A673 (cell line): ENCODE measurements at regions not wholly inside any gene's neighbourhood (a gene's known extent, or its start where the extent isn't known, plus 50 kb on each side); places are given as distances from the start of the nearest gene placed in this dataset.

Source experiments
- BruUV-seq: library from RNA; stranded (reverse); fragments of 400-500 nt; replicated peaks from 2 replicates; lab custom pipeline; 2021; lab: Mats Ljungman, UMichigan
- CTCF ChIA-PET: fragments of 300-600 bp; sonication (Branson Sonifier 250); formaldehyde crosslinking; loops from one replicate; lab custom pipeline; 2022; ENCODE audit warnings: antibody characterized with exemption; lab: Charles Lee
- POLR2A ChIA-PET: fragments of 300-600 bp; sonication (Branson Sonifier 250); formaldehyde crosslinking; loops from one replicate; lab custom pipeline; 2022; ENCODE audit warnings: antibody characterized with exemption; ENCODE audit not compliant: low non-redundant PET; lab: Charles Lee
- DNase-seq: peaks from one replicate; pipeline ENCODE4 v3.0.0-alpha.2; 2015; ENCODE audit warnings: low spot score
- H3K27ac ChIP-seq: fragments of 200-600 bp; sonication (generic); 2 replicates; pipeline ENCODE4 v1.5.1; 2016; ENCODE audit warnings: mixed run types, low read depth, mild to moderate bottlenecking, mixed read lengths, antibody characterized with exemption, low read length; ENCODE audit not compliant: poor library complexity, severe bottlenecking
- H3K27me3 ChIP-seq: fragments of 200-600 bp; sonication (generic); replicated peaks from 2 replicates; pipeline ENCODE4 v1.6.1; 2017; ENCODE audit warnings: mixed run types, low read depth, mild to moderate bottlenecking, mixed read lengths, antibody characterized with exemption, low read length; ENCODE audit not compliant: insufficient read depth, poor library complexity
- H3K36me3 ChIP-seq: fragments of 200-600 bp; sonication (generic); 2 replicates; pipeline ENCODE4 v1.6.1; 2016; ENCODE audit warnings: mixed run types, mild to moderate bottlenecking, mixed read lengths, antibody characterized with exemption, low read length; ENCODE audit not compliant: insufficient read depth, poor library complexity, severe bottlenecking
- H3K4me1 ChIP-seq: fragments of 200-600 bp; sonication (generic); 2 replicates; pipeline ENCODE4 v1.6.1; 2017; ENCODE audit warnings: mixed run types, mild to moderate bottlenecking, mixed read lengths, antibody characterized with exemption, low read length; ENCODE audit not compliant: insufficient read depth, poor library complexity, severe bottlenecking
- H3K4me3 ChIP-seq: fragments of 200-600 bp; sonication (generic); 2 replicates; pipeline ENCODE4 v1.5.1; 2016; ENCODE audit warnings: low read depth, mixed run types, mild to moderate bottlenecking, mixed read lengths, low read length; ENCODE audit not compliant: poor library complexity, severe bottlenecking
- H3K9me3 ChIP-seq: fragments of 200-600 bp; sonication (generic); 2 replicates; pipeline ENCODE4 v1.6.1; 2016; ENCODE audit warnings: mixed run types, low read depth, mild to moderate bottlenecking, mixed read lengths, antibody characterized with exemption, low read length; ENCODE audit not compliant: poor library complexity, severe bottlenecking
- EZH2 ChIP-seq: fragments of 200-600 bp; sonication (generic); IDR thresholded peaks from 2 replicates; pipeline ENCODE4 v1.6.1; 2017; ENCODE audit warnings: borderline replicate concordance, low read depth, mild to moderate bottlenecking, mixed read lengths, antibody characterized with exemption, low read length; ENCODE audit not compliant: poor library complexity, severe bottlenecking
- intact Hi-C: fragments of 100-400 bp; cut with micrococcal nuclease; formaldehyde crosslinking; loops from one replicate; pipeline ENCODE4 v1.10.0; 2022; ENCODE audit not compliant: unreplicated experiment
- TF ChIP-seq, protein P1 (sequence below): fragments of 300-800, 200-600 bp; sonication (generic); conservative IDR thresholded peaks from 2 replicates; pipeline ENCODE4 v1.5.1; 2017; ENCODE audit warnings: low read depth, mild to moderate bottlenecking, antibody characterized with exemption, low read length, moderate library complexity, mixed read lengths

DNA sequence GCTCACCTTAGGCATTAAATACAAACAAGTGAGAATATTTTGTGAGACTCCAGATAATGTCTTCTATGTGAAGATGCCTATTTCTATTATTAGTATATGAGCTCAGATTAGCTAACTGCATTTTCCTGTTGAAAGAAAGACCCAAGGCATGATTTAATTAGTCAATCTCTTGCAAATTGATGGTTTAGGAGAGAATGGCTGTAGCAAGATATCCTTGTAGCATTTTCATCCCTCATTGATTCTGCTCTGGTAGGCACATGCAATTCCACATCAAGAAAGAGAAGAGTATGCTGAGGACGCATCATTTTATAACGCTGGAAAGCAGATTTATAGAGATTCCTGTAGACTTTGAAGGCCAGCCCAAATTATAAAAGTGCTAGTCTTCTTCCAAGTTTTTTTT lies 332.0 kb downstream of the SOX11 start:
- TF ChIP-seq, protein P1, sequence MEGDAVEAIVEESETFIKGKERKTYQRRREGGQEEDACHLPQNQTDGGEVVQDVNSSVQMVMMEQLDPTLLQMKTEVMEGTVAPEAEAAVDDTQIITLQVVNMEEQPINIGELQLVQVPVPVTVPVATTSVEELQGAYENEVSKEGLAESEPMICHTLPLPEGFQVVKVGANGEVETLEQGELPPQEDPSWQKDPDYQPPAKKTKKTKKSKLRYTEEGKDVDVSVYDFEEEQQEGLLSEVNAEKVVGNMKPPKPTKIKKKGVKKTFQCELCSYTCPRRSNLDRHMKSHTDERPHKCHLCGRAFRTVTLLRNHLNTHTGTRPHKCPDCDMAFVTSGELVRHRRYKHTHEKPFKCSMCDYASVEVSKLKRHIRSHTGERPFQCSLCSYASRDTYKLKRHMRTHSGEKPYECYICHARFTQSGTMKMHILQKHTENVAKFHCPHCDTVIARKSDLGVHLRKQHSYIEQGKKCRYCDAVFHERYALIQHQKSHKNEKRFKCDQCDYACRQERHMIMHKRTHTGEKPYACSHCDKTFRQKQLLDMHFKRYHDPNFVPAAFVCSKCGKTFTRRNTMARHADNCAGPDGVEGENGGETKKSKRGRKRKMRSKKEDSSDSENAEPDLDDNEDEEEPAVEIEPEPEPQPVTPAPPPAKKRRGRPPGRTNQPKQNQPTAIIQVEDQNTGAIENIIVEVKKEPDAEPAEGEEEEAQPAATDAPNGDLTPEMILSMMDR: no peak
- TF ChIP-seq EZH2: no peak
- H3K27ac ChIP-seq: no peak overlapping the region
- H3K36me3 ChIP-seq: no peaks in the 10 kb centered on the region
- BruUV-seq: no TSS peak
- no peaks in the 10 kb centered on the region for H3K27me3 ChIP-seq
- no peak for DNase-seq
- no peak overlapping the region for H3K4me3 ChIP-seq
- intact Hi-C loops: no loop called here
- H3K9me3 ChIP-seq: no peaks in the 10 kb centered on the region
- CTCF ChIA-PET: interaction anchor here (0.6 kb wide), 1 partner anchor 232 kb away, joined by 3 read pairs; no protein-coding TSS in a partner anchor
- POLR2A ChIA-PET: no interaction called here
- no peaks in the 10 kb centered on the region for H3K4me1 ChIP-seq

DNA sequence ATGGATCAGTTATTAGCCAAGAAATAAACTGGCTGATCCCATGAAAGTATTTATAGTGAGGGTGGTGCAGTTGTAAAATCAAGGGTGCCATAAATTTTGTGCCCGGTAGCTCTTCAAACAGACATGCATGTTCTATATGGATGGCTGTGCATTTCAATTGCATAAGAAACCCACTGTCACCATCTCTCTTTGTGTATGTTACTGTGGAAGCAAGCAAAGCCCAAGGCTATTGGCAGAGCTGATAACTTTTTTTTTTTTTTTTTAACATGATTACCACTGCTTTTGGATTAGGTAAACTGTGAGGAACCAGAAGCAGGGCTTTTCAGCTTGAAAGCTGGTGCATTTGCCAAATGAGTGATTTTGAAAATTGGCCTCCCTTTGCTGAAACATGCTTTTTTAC lies 332.6 kb downstream of the SOX11 start:
- DNase-seq: no peak
- H3K36me3 ChIP-seq: no peaks in the 10 kb centered on the region
- ChIA-PET POLR2A (no interaction called here), CTCF (interaction anchor here (0.6 kb wide), 1 partner anchor 232 kb away, joined by 3 read pairs; no protein-coding TSS in a partner anchor)
- H3K27ac ChIP-seq: no peak overlapping the region
- intact Hi-C loops: no loop called here
- no peaks in the 10 kb centered on the region for H3K9me3 ChIP-seq
- no peaks in the 10 kb centered on the region for H3K27me3 ChIP-seq
- BruUV-seq: no TSS peak
- TF ChIP-seq, protein P1: no peak
- no peak for TF ChIP-seq EZH2
- no peak overlapping the region for H3K4me3 ChIP-seq
- no peaks in the 10 kb centered on the region for H3K4me1 ChIP-seq

DNA sequence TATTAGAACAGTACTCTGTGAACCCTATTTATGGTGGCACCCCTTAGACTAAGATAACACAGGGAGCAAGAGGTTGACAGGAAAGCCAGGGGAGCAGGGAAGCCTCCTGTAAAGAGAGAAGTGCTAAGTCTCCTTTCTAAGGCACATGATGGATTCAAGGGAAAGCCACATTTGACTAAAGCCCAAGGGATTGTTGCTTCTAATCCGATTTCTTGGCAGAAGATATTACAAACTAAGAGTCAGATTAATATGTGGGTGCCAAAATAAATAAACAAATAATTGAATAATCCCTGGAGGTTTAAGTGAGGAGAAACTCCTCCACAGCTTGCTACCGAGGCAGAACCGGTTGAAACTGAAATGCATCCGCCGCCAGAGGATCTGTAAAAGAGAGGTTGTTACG lies 333.2 kb downstream of the SOX11 start:
- DNase-seq: no peak
- Histone ChIP-seq H3K9me3 (no peaks in the 10 kb centered on the region), H3K36me3 (no peaks in the 10 kb centered on the region), H3K4me3 (no peak overlapping the region), H3K4me1 (no peaks in the 10 kb centered on the region), H3K27ac (no peak overlapping the region), H3K27me3 (no peaks in the 10 kb centered on the region)
- TF ChIP-seq EZH2: no peak
- TF ChIP-seq, protein P1: no peak
- BruUV-seq: no TSS peak
- ChIA-PET CTCF (no interaction called here), POLR2A (no interaction called here)
- intact Hi-C loops: no loop called here
